ENCODE measurements at regions not wholly inside any gene's neighbourhood (a gene's known extent, or its start where the extent isn't known, plus 50 kb on each side); places are given as distances from the start of the nearest gene placed in this dataset.

DNA sequence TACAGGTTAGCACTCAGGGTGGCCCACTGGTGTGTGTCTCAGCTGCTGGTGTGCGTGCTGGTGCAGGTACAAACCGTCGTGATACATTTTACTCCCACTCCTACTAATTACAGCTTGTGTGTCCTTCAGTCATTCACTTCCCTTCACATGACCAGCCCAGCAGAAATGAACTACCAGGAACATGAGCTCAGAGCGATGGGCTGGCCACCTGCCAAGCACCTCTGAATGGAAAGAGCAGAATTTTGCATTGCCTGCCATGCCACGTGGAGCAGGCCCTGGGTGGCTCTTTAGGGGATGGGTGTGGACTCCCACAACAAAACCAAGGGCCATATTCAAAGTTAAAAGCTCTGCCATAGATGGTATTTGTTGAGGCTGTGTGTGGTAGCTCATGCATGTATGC, 58.9 kb upstream of the PGM2 start:
- H3K36me3 ChIP-seq (ENCODE audit: low read depth), result no peaks in the 10 kb centered on the region
- POLR2A ChIA-PET (ENCODE audit: unreplicated experiment), result interaction anchor here (0.6 kb wide), 1 partner anchor 367 kb away, joined by 7 read pairs; no protein-coding TSS in a partner anchor
- no peak overlapping the region for H2AFZ ChIP-seq
- intact Hi-C loops (cut with micrococcal nuclease; ENCODE audit: unreplicated experiment), result no loop called here
- BruUV-seq (replicated peaks), result no TSS peak
- no peak overlapping the region for H3K27ac ChIP-seq
- H3K79me2 ChIP-seq (ENCODE audit: low read depth), result no peaks in the 10 kb centered on the region
- no peaks in the 10 kb centered on the region for H3F3A ChIP-seq (ENCODE audit: insufficient read depth, low read depth)
- CTCF ChIA-PET, result no interaction called here
- no peaks in the 10 kb centered on the region for H4K20me1 ChIP-seq (ENCODE audit: insufficient read depth)
- no peaks in the 10 kb centered on the region for H3K9me3 ChIP-seq (ENCODE audit: insufficient read depth, low read depth)
- DNase-seq, result peak; percentile 16 to 36
- no peaks in the 10 kb centered on the region for H3K27me3 ChIP-seq (ENCODE audit: insufficient read depth, low read depth)
- no peak overlapping the region for H3K4me3 ChIP-seq
- no peak for TF ChIP-seq EZH2 (IDR thresholded peaks at IDR 0.05; ENCODE audit: low read depth)
- TF ChIP-seq, protein P1, sequence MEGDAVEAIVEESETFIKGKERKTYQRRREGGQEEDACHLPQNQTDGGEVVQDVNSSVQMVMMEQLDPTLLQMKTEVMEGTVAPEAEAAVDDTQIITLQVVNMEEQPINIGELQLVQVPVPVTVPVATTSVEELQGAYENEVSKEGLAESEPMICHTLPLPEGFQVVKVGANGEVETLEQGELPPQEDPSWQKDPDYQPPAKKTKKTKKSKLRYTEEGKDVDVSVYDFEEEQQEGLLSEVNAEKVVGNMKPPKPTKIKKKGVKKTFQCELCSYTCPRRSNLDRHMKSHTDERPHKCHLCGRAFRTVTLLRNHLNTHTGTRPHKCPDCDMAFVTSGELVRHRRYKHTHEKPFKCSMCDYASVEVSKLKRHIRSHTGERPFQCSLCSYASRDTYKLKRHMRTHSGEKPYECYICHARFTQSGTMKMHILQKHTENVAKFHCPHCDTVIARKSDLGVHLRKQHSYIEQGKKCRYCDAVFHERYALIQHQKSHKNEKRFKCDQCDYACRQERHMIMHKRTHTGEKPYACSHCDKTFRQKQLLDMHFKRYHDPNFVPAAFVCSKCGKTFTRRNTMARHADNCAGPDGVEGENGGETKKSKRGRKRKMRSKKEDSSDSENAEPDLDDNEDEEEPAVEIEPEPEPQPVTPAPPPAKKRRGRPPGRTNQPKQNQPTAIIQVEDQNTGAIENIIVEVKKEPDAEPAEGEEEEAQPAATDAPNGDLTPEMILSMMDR (conservative IDR thresholded peaks at IDR 0.05), result no peak
- H3K9me2 ChIP-seq (ENCODE audit: insufficient read depth), result no peaks in the 10 kb centered on the region
- no peaks in the 10 kb centered on the region for H3K4me1 ChIP-seq (replicated peaks; ENCODE audit: insufficient read depth)
- H3K4me2 ChIP-seq, result no peak overlapping the region

GRCh38 chr4:37767019-37767418, 59.5 kb upstream of the PGM2 start:
- H3F3A ChIP-seq (ENCODE audit: insufficient read depth, low read depth), result no peaks in the 10 kb centered on the region
- no peak for TF ChIP-seq EZH2 (IDR thresholded peaks at IDR 0.05; ENCODE audit: low read depth)
- TF ChIP-seq, protein P1 (conservative IDR thresholded peaks at IDR 0.05), result no peak
- BruUV-seq (replicated peaks), result no TSS peak
- POLR2A ChIA-PET (ENCODE audit: unreplicated experiment), result no interaction called here
- CTCF ChIA-PET, result no interaction called here
- no peak overlapping the region for H2AFZ ChIP-seq
- H3K4me2 ChIP-seq, result no peak overlapping the region
- no peaks in the 10 kb centered on the region for H3K9me2 ChIP-seq (ENCODE audit: insufficient read depth)
- H4K20me1 ChIP-seq (ENCODE audit: insufficient read depth), result no peaks in the 10 kb centered on the region
- H3K27ac ChIP-seq, result no peak overlapping the region
- no peak for DNase-seq
- no peaks in the 10 kb centered on the region for H3K4me1 ChIP-seq (replicated peaks; ENCODE audit: insufficient read depth)
- intact Hi-C loops (cut with micrococcal nuclease; ENCODE audit: unreplicated experiment), result no loop called here
- no peak overlapping the region for H3K4me3 ChIP-seq
- no peaks in the 10 kb centered on the region for H3K79me2 ChIP-seq (ENCODE audit: low read depth)
- no peaks in the 10 kb centered on the region for H3K36me3 ChIP-seq (ENCODE audit: low read depth)
- no peaks in the 10 kb centered on the region for H3K27me3 ChIP-seq (ENCODE audit: insufficient read depth, low read depth)
- H3K9me3 ChIP-seq (ENCODE audit: insufficient read depth, low read depth), result no peaks in the 10 kb centered on the region

GRCh38 chr4:37765741-37766140, 60.7 kb upstream of the PGM2 start:
- TF ChIP-seq, protein P1 (conservative IDR thresholded peaks at IDR 0.05), result no peak
- TF ChIP-seq EZH2 (IDR thresholded peaks at IDR 0.05; ENCODE audit: low read depth), result no peak
- no peaks in the 10 kb centered on the region for H4K20me1 ChIP-seq (ENCODE audit: insufficient read depth)
- no peak overlapping the region for H3K4me3 ChIP-seq
- no peaks in the 10 kb centered on the region for H3K79me2 ChIP-seq (ENCODE audit: low read depth)
- BruUV-seq (replicated peaks), result no TSS peak
- no peak overlapping the region for H2AFZ ChIP-seq
- H3K4me1 ChIP-seq (replicated peaks; ENCODE audit: insufficient read depth), result no peaks in the 10 kb centered on the region
- DNase-seq, result no peak
- H3K9me2 ChIP-seq (ENCODE audit: insufficient read depth), result no peaks in the 10 kb centered on the region
- H3K36me3 ChIP-seq (ENCODE audit: low read depth), result no peaks in the 10 kb centered on the region
- intact Hi-C loops (cut with micrococcal nuclease; ENCODE audit: unreplicated experiment), result no loop called here
- no peak overlapping the region for H3K4me2 ChIP-seq
- H3K27me3 ChIP-seq (ENCODE audit: insufficient read depth, low read depth), result no peaks in the 10 kb centered on the region
- CTCF ChIA-PET, result no interaction called here
- no peak overlapping the region for H3K27ac ChIP-seq
- no peaks in the 10 kb centered on the region for H3K9me3 ChIP-seq (ENCODE audit: insufficient read depth, low read depth)
- POLR2A ChIA-PET (ENCODE audit: unreplicated experiment), result interaction anchor here (0.6 kb wide), 1 partner anchor 91 kb away, joined by 5 read pairs; no protein-coding TSS in a partner anchor
- H3F3A ChIP-seq (ENCODE audit: insufficient read depth, low read depth), result no peaks in the 10 kb centered on the region

All from PC-9 (cell line).